SJSA1 (cell line): ENCODE measurements at regions not wholly inside any gene's neighbourhood (a gene's known extent, or its start where the extent isn't known, plus 50 kb on each side); places are given as distances from the start of the nearest gene placed in this dataset.
A peak's percentile ranks its signal among the peaks of the same experiment; 100 is the strongest.
"Not testable (repeated sequence)": the region's sequence is repeated elsewhere in the genome, so short reads cannot be mapped to it uniquely, and the experiment has no call there.

Experiments used
- DNase-seq, 2 experiments: peaks; one replicate each; pipeline ENCODE4 v3.0.0-alpha.2; 2015 to 2020; ENCODE audit warnings: low spot score in 2 of 2, low read depth in 1 of 2
- H3K27ac ChIP-seq: fragments of 250-450 bp; sonication (Bioruptor Pico); 2 replicates; pipeline ENCODE4 v1.5.1; 2020; ENCODE audit warnings: mild to moderate bottlenecking, moderate library complexity
- H3K27me3 ChIP-seq: fragments of 250-450 bp; sonication (Bioruptor Pico); replicated peaks from 2 replicates; pipeline ENCODE4 v1.5.1; 2020; ENCODE audit warnings: mild to moderate bottlenecking, moderate library complexity
- H3K36me3 ChIP-seq: fragments of 250-450 bp; sonication (Bioruptor Pico); 2 replicates; pipeline ENCODE4 v1.5.1; 2020; ENCODE audit warnings: mild to moderate bottlenecking
- H3K4me1 ChIP-seq: fragments of 250-450 bp; sonication (Bioruptor Pico); replicated peaks from 2 replicates; pipeline ENCODE4 v1.6.1; 2021; ENCODE audit warnings: mild to moderate bottlenecking
- H3K4me3 ChIP-seq: fragments of 250-450 bp; sonication (Bioruptor Pico); 2 replicates; pipeline ENCODE4 v1.5.1; 2020; ENCODE audit warnings: mild to moderate bottlenecking
- H3K9me3 ChIP-seq: fragments of 250-450 bp; sonication (Bioruptor Pico); replicated peaks from 2 replicates; pipeline ENCODE4 v1.5.1; 2020; ENCODE audit warnings: mild to moderate bottlenecking

DNA sequence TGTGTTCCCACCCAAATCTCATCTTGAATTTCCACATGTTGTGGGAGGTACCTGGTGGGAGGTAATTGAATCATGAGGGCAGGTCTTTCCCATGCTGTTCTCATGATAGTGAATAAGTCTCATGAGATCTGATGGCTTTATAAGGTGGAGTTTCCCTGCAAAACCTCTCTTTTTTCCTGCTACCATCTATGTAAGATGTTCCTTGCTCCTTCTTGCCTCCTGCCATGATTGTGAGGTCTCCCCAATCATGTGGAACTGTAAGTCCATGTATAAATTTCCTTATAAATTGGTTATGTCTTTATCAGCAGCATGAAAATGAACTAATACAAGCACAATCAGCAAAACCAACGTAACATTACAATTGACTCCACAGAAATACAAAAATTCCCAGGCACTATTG lies 814.8 kb upstream of the CITED2 start:
- not testable (repeated sequence) for H3K36me3 ChIP-seq, H3K4me3 ChIP-seq, H3K27ac ChIP-seq, H3K4me1 ChIP-seq, H3K27me3 ChIP-seq, DNase-seq, H3K9me3 ChIP-seq

DNA sequence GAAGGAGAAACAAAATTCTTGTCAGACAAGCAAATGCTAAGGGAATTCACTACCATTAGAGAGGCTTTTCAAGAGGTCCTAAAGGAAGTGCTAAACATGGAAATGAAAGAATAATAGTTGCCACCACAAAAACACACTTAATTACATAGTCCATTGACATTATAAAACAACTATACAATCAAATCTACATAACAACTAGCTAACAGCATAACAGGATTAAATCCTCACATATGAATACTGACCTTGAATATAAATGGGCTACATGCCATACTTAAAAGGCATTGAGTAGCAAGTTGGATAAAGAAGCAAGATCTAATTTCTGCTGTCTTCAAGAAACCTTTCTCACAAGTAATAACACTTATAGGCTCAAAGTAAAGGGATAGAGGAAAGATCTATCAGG lies 811.5 kb upstream of the CITED2 start:
- no peak overlapping the region for H3K27ac ChIP-seq
- H3K4me1 ChIP-seq: 0 out of 2 replicates have a peak, but pooled peaks cover 3% of the 10 kb centered on the region
- no peaks in the 10 kb centered on the region for H3K36me3 ChIP-seq
- no peaks in the 10 kb centered on the region for H3K27me3 ChIP-seq
- DNase-seq: no peak
- H3K4me3 ChIP-seq: no peak overlapping the region
- no peaks in the 10 kb centered on the region; the same call in 1 of the 2 replicates for H3K9me3 ChIP-seq

DNA sequence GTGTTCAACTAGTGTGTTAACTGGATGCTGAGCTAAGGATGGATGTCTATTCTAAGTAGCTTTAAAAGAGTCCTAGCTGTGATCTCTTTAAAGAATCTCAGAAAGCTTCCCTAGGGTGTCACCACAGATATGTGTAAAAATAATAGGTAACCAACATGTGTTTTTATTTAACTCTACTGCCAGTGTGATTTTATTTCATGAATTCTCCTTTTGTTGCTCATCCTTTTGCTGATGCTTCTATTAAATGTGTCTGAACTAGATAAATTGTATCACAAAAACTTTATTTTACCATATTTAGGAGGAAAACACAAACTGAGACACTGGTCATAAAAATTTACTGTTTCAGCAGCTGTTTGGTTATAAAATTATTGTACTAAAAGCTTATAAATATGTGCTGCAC lies 809.4 kb upstream of the CITED2 start:
- peak in 1 of 2 experiments; percentile 2 for DNase-seq
- no peaks in the 10 kb centered on the region; the same call in 1 of the 2 replicates for H3K9me3 ChIP-seq
- H3K27ac ChIP-seq: no peak overlapping the region
- H3K27me3 ChIP-seq: no peaks in the 10 kb centered on the region
- no peaks in the 10 kb centered on the region for H3K36me3 ChIP-seq
- no peak overlapping the region for H3K4me3 ChIP-seq
- peaks cover 7% of the 10 kb centered on the region; the same call in 1 of the 2 replicates for H3K4me1 ChIP-seq

DNA sequence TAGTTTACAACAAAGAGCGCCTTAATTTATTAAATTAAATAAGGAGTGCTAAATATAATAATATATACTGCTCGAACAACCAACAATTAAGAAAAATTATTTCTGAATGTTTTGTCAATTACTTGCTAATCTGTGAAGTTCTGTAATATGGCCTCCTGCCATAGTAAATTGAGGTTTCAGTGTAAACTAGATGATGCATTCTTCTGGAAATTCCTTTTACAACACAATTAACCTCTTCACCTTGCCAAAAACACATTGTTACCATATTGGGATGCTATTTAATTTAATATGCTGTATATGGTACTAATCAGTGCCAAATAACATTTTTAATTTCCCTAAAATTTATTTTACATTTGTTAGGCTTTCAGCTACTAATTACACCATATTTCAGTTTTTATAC lies 808.4 kb upstream of the CITED2 start:
- H3K27me3 ChIP-seq: no peaks in the 10 kb centered on the region
- H3K4me1 ChIP-seq: peaks cover 13% of the 10 kb centered on the region; the same call in 1 of the 2 replicates
- no peak overlapping the region for H3K4me3 ChIP-seq
- no peak overlapping the region for H3K27ac ChIP-seq
- no peaks in the 10 kb centered on the region for H3K36me3 ChIP-seq
- no peaks in the 10 kb centered on the region for H3K9me3 ChIP-seq
- no peak for DNase-seq

DNA sequence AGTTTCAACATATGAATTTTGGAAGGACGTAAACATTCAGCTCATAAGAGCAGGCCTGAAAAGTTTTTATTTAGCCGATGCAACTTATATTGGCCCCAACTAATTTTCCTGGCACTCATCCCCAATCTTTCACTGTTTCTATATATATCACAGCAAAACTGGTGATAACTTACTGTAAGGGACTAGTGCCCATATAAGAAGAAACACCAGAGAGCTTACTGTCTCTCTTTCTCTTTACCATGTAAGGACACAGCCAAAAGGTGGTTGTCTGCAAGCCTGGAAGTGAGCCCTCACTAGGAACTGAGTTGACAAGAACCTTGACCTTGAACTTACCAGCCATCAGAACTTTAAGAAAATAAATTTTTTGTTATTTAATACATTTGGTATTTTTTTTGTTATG lies 807.4 kb upstream of the CITED2 start:
- no peak for DNase-seq
- Histone ChIP-seq H3K9me3 (no peaks in the 10 kb centered on the region), H3K4me1 (peaks cover 13% of the 10 kb centered on the region; the same call in 1 of the 2 replicates), H3K27me3 (no peaks in the 10 kb centered on the region), H3K4me3 (no peak overlapping the region), H3K36me3 (no peaks in the 10 kb centered on the region), H3K27ac (no peak overlapping the region)

DNA sequence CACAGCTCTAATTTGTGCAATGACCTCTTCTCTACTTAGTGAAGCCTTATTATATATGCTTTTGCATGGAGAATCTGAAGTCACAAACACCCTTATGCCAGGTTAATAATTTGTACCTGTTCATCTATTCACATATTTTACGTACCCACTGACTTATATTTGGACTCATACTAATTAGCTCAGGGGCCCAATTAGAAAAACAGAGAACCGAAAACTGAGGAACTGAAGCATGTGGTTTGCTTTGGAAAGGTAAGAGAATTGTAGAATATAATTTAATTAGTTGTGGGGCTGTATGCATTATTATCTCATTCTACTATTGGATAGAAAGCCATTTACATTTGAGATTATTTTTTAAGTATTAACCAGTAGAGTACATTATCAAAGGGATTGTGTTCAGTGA lies 805.9 kb upstream of the CITED2 start:
- DNase-seq: no peak
- H3K36me3 ChIP-seq: no peaks in the 10 kb centered on the region
- H3K27me3 ChIP-seq: no peaks in the 10 kb centered on the region
- no peak overlapping the region for H3K4me3 ChIP-seq
- H3K9me3 ChIP-seq: no peaks in the 10 kb centered on the region; the same call in 1 of the 2 replicates
- H3K27ac ChIP-seq: no peak overlapping the region
- H3K4me1 ChIP-seq: peaks cover 13% of the 10 kb centered on the region; the same call in 1 of the 2 replicates

DNA sequence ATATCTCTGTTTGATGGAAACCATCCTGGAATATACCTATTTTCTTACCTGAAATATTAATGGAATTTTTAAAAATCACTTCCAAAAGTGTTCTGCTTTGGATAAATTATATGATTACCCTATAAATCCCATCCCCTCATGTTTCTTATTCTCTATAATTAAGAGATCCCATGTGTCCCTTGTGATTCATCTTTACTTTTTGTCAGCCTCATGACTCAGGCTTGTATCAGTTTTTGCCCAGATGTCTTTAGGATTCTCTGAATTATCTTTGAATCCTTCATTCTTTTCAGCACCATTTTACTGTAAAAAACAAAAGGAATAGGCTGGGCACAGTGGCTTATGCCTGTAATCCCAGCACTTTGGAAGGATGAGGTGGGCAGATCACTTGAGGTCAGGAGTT lies 804.5 kb upstream of the CITED2 start:
- peak in 1 of 2 experiments; percentile 5 for DNase-seq
- no peak overlapping the region for H3K27ac ChIP-seq
- no peak overlapping the region for H3K4me3 ChIP-seq
- H3K36me3 ChIP-seq: no peaks in the 10 kb centered on the region
- H3K27me3 ChIP-seq: no peaks in the 10 kb centered on the region
- peaks cover 18% of the 10 kb centered on the region for H3K4me1 ChIP-seq
- H3K9me3 ChIP-seq: no peaks in the 10 kb centered on the region; the same call in 1 of the 2 replicates

DNA sequence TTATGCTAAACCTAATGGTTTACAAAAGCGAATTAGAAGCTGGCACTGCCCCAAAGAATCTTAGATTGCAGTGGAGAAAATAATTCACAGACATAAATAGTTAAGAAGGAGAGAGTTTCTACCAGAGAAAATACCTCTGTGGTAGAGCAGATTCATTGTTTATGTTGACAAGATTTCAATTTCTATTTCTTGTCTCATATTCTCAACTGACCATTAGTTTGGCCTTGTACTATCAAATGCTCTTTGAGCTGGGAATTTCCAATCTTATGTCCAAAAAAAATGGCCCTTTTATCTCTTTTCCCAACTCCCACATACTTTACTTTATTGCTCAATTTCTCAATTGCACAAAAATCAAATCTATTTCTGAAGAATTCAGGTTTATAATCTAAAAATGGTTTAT lies 804.1 kb upstream of the CITED2 start:
- Histone ChIP-seq H3K27ac (no peak overlapping the region), H3K27me3 (no peaks in the 10 kb centered on the region), H3K4me1 (peaks cover 16% of the 10 kb centered on the region), H3K36me3 (no peaks in the 10 kb centered on the region), H3K9me3 (no peaks in the 10 kb centered on the region; the same call in 1 of the 2 replicates), H3K4me3 (no peak overlapping the region)
- no peak for DNase-seq

DNA sequence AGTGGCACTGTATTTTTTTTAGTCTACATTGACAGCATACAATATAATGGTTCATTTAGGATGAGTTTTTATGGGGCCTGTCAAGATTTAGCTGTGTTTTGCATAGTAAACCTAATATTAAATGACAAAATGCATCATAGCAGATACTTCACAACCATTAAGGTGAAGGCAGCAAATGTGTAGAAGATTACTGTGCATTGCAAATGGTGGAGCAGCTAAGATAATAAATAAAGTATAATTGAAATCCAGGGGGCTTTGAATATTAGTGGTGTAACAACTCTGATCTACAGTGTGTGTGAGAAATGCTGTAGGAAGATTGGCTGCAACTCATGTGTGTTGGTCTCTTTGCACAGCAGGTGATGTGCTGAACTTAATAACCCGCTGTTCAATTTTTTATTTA lies 801.9 kb upstream of the CITED2 start:
- Histone ChIP-seq H3K27me3 (no peaks in the 10 kb centered on the region), H3K4me1 (peaks cover 15% of the 10 kb centered on the region), H3K9me3 (no peaks in the 10 kb centered on the region; the same call in 1 of the 2 replicates), H3K36me3 (no peaks in the 10 kb centered on the region), H3K4me3 (no peak overlapping the region), H3K27ac (no peak overlapping the region)
- DNase-seq: no peak

DNA sequence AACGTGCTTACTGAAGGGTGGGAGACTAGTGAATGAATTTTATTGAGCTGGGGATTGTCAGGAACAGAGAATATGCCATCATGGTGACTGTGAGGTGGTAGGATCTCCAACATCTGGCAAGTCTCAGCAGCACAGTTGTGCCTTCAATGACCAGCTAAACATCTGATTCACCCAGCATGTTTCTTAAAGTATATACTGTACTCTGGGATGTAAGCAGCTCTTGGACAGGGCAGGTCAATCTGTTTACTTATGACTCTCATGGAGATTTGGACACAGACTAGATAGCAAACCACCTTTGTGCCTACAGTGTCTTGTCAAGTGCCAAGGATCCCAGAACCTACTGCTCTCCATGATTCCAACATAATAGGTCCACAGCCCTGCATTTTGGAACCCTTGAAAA lies 801.0 kb upstream of the CITED2 start:
- no peak for DNase-seq
- Histone ChIP-seq H3K36me3 (no peaks in the 10 kb centered on the region), H3K9me3 (no peaks in the 10 kb centered on the region; the same call in 1 of the 2 replicates), H3K4me1 (peaks cover 15% of the 10 kb centered on the region), H3K27me3 (no peaks in the 10 kb centered on the region), H3K4me3 (no peak overlapping the region), H3K27ac (no peak overlapping the region)

DNA sequence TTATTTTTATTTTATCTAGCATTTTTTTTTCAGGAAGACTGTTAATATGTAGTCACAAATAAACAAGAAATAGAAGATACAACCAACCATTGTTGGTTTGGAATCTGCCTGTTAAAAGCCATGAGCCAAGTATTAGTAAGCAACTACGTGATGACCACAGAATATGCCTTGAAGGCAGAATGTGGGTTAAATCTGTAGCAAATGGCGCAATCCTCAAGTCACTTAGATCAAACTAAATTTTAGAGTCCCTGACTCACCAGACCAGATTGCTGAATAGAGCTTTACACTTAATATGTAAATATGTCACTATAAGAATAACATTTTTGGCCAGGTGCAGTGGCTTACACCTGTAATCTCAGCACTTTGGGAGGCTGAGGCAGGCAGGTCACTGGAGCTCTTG lies 800.1 kb upstream of the CITED2 start:
- no peaks in the 10 kb centered on the region for H3K27me3 ChIP-seq
- H3K4me1 ChIP-seq: peaks cover 15% of the 10 kb centered on the region
- no peak overlapping the region for H3K4me3 ChIP-seq
- DNase-seq: peak; percentile 51 to 66
- H3K36me3 ChIP-seq: no peaks in the 10 kb centered on the region
- H3K9me3 ChIP-seq: no peaks in the 10 kb centered on the region; the same call in 1 of the 2 replicates
- H3K27ac ChIP-seq: no peak overlapping the region

DNA sequence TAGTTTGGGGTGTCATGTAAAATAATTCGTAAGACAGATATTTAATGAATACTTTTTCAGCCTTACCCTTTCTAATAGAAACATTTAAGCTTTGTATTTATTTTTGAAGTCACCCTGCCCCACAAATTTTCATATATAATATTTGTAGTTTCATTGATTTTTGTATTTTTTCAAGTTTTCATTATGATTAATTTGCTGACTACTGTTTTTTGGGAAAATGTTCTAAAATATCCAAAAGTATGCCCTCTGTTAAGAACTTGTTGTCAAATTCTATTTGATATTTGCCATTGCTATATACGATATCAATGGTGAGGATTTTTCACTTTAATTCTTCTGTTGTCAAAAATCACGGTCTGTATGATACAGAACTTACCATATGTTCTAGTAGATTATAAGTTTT lies 793.9 kb upstream of the CITED2 start:
- no peaks in the 10 kb centered on the region for H3K9me3 ChIP-seq
- no peak for DNase-seq
- H3K27me3 ChIP-seq: no peaks in the 10 kb centered on the region
- no peaks in the 10 kb centered on the region for H3K36me3 ChIP-seq
- no peaks in the 10 kb centered on the region for H3K4me1 ChIP-seq
- H3K4me3 ChIP-seq: no peak overlapping the region
- no peak overlapping the region for H3K27ac ChIP-seq

DNA sequence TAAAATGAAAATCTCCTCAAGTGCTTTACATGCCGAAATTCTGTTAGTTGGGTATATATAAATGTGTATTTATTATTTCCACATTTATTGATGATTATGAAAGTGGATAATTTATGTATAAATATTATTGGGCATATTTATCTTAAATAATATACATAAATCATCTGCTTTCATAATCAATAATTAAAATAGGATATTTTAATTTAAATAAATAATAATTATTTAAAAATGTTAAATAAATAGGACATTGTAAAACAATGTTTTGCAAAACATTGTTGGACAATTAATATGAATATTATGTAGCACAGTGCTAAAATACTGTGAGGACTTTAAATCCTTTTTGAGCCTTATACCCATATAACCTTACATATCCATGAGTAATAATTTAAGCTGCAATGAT lies 786.5 kb upstream of the CITED2 start:
- Histone ChIP-seq H3K4me1 (no peaks in the 10 kb centered on the region), H3K27me3 (no peaks in the 10 kb centered on the region), H3K9me3 (no peaks in the 10 kb centered on the region), H3K4me3 (no peak overlapping the region), H3K27ac (no peak overlapping the region), H3K36me3 (no peaks in the 10 kb centered on the region)
- no peak for DNase-seq

DNA sequence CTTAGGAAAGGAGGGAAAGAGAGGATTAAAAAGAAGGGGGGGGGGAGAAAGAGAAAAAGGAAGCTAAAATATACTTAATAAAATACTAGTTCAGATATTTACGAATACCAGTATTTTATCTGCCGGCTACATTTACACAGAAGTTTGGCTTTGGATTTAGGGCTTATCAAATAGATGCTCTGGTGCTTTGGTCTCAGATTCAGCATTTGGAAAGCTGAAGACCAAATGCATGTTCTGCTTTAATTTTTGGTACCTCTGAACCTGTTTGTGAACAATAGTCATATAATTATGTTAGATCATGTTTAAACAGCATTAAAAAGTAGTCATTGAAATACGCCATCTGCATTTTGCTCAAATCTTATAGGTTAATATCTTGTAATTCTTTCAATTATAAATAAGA lies 786.0 kb upstream of the CITED2 start:
- Histone ChIP-seq H3K9me3 (no peaks in the 10 kb centered on the region), H3K27ac (no peak overlapping the region), H3K4me1 (no peaks in the 10 kb centered on the region), H3K4me3 (no peak overlapping the region), H3K27me3 (no peaks in the 10 kb centered on the region), H3K36me3 (no peaks in the 10 kb centered on the region)
- no peak for DNase-seq

DNA sequence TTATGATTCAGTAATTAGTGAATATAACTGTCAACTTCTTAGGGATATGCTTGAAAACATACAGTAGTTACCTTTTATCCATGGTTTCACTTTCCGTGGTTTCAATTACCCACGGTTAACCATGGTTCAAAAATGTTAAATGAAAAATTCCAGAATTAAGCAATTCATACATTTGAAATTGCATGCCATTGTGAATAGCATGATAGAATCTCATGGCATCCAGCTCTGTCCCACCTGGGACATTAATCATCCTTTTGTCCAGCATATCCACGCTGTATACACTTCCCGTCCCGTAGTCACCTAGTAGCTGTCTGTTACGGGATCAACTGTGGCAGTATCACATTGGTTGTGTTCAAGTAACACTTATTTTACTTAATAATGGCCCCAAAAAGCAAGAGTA lies 781.7 kb upstream of the CITED2 start:
- Histone ChIP-seq H3K9me3 (no peaks in the 10 kb centered on the region), H3K27ac (no peak overlapping the region), H3K27me3 (no peaks in the 10 kb centered on the region), H3K36me3 (no peaks in the 10 kb centered on the region), H3K4me1 (no peaks in the 10 kb centered on the region), H3K4me3 (no peak overlapping the region)
- no peak for DNase-seq
